HG03457 (cell line): ENCODE measurements at regions not wholly inside any gene's neighbourhood (a gene's known extent, or its start where the extent isn't known, plus 50 kb on each side); places are given as distances from the start of the nearest gene placed in this dataset.
"Not testable (repeated sequence)": the region's sequence is repeated elsewhere in the genome, so short reads cannot be mapped to it uniquely, and the experiment has no call there.

Experiments
- ATAC-seq: cut with Tn5 transposase; IDR thresholded peaks from one replicate; pipeline ENCODE4 v1.9.1; 2021; ENCODE audit warnings: moderate number of reproducible peaks; ENCODE audit not compliant: unreplicated experiment

DNA sequence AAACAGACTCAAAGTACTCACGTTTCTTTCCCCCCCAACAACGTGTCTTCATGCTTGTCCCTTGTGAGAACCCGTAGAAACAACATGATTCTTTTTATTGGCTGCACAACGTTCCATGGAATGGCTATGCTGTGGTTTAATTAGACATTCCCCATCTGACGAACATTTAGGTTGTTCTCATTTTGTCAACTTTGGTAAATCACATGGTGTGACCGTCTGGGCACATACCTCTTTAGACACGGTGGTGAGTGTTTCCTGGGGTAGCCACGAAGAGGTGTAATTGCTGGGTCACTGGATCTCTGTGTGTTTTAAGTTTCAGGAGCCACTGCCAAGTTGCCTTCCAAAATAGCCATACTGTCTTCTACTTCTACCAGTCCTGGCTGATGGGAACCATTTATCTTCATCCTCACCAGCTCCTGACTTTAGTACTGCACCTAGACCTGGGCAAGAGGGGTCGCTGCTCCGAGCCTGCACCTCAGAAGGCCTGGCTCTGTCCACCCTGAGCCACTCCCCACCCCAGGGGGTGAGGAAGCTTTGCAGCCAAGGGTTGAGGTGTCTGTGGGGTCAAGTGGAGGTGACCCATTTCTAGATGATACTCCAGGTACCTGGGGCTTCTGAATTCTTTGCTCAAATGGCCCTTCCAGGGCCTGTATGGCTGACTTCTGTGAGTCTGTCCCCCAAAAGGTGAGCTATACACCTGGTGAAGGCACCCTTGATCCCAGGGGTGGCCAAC lies 84.7 kb downstream of the IRX5 start:
- ATAC-seq, result no peak

DNA sequence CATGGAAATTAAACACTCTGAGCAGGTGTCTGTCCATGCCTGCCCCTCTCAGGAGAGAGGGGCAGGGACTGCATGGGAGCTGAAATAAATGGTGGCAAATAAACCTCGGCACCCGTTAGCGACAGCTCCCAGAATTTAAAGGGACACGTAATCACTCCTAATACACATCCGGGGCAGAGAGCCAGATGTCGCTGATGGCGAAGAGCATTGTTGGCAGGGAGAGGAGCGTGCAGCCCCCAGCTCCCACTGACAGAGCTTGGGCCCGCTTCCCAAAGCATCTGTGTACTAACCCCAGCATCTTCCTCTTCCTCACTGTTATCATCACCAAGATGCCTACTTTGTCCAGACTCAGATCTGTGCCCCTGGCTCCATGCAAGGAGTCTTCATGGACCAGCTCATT lies 85.8 kb downstream of the IRX5 start:
- ATAC-seq, result no peak

GRCh38 chr16:55017321-55017720 lies 86.7 kb downstream of the IRX5 start:
- ATAC-seq, result no peak

- ATAC-seq, result no peak
Measured at GRCh38 chr16:55018881-55019280, 88.2 kb downstream of the IRX5 start.

- no peak for ATAC-seq
Measured at GRCh38 chr16:55019419-55020131, 88.9 kb downstream of the IRX5 start.

- no peak for ATAC-seq
Measured at GRCh38 chr16:55021595-55022475, 91.2 kb downstream of the IRX5 start.

DNA sequence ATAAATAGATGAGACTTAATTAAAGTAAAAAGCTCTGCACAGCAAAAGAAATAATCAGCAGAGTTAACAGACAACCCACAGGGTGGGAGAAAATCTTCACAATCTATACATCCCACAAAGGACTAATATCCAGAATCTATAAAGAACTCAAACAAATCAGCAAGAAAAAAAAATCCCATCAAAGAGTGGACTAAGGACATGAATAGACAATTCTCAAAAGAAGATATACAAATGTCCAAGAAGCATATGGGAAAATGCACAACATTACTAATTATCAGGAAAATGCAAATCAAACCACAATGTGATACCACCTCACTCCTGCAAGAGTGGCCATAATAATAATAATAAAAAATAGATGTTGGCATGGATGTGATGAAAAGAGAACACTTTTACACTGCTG lies 96.6 kb downstream of the IRX5 start:
- ATAC-seq, result not testable (repeated sequence)

- no peak for ATAC-seq
Measured at GRCh38 chr16:55029509-55029908, 98.8 kb downstream of the IRX5 start.

- ATAC-seq, result no peak
Measured at GRCh38 chr16:55030944-55031343, 100.3 kb downstream of the IRX5 start.

- ATAC-seq, result no peak
Measured at GRCh38 chr16:55031481-55031880, 100.8 kb downstream of the IRX5 start.

- no peak for ATAC-seq
Measured at GRCh38 chr16:55033225-55034156, 102.8 kb downstream of the IRX5 start.

- ATAC-seq, result no peak
Measured at GRCh38 chr16:55035029-55035428, 104.4 kb downstream of the IRX5 start.

- no peak for ATAC-seq
Measured at GRCh38 chr16:55035956-55036355, 105.3 kb downstream of the IRX5 start.

GRCh38 chr16:55036371-55036821 lies 105.7 kb downstream of the IRX5 start:
- ATAC-seq, result no peak

GRCh38 chr16:55037046-55037445 lies 106.4 kb downstream of the IRX5 start:
- no peak for ATAC-seq

DNA sequence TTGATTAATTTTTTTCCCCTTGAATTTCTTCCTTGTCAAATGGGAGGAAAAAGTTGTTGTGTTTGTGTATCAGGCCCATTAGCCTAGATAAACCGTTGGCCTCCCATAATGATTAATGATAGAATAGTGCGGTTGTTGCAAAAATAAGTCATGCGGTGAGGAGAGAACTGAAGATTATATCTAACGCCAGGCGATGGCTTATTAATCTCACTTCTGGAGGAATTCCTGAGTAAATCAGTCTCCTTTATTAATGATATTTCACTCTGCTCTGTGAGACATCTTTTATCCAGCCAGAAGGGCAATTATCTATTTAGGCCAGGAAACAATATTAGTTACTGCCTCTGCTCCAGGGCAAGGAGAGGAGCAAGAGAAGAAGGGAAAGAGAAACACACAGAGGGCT lies 107.3 kb downstream of the IRX5 start:
- no peak for ATAC-seq

- ATAC-seq, result no peak
Measured at GRCh38 chr16:55039042-55039441, 108.4 kb downstream of the IRX5 start.

- no peak for ATAC-seq
Measured at GRCh38 chr16:55039511-55039910, 108.8 kb downstream of the IRX5 start.

DNA sequence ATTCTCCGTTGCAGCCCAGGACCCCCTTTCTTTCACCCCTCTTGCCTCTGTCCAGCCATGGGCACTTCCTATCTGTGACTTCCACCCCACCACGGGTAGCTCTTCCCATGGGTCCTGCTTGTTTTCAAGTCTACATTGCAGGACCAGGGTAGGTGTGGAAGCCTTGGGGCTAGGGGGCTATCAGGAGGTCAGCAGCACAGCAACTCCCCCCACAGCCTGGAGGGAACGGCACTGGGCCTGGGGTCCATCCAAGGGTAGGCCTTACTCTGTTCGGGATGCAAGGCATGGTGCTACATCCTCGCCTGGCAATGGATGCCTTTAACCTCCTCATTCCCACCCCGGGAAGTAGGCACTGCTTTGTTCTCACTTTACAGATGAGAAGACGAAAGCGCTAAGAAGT lies 109.3 kb downstream of the IRX5 start:
- ATAC-seq, result no peak

GRCh38 chr16:55040366-55041086 lies 109.9 kb downstream of the IRX5 start:
- no peak for ATAC-seq
